ENCODE measurements at regions not wholly inside any gene's neighbourhood (a gene's known extent, or its start where the extent isn't known, plus 50 kb on each side); places are given as distances from the start of the nearest gene placed in this dataset.

GRCh38 chr16:35725949-35726348 is 2266.5 kb downstream of the TP53TG3F start:
- 64 to 78% methylated on average over 6 of the region's 6 CpGs for WGBS, 2 donors
- Histone ChIP-seq H3K27me3 (no peaks in the 10 kb centered on the region), H3K9me3 (peaks cover 0 to 75% (median 8%) of the 10 kb centered on the region in 4 donors), H3K4me1 (no peaks in the 10 kb centered on the region), H3K36me3 (no peaks in the 10 kb centered on the region), H3K4me3 (no peak overlapping the region), H3K27ac (no peak overlapping the region)
- no peak for TF ChIP-seq CTCF (IDR thresholded peaks at IDR 0.05)
- no peak for TF ChIP-seq EP300 (IDR thresholded peaks at IDR 0.05)
- TF ChIP-seq POLR2AphosphoS5 (IDR thresholded peaks at IDR 0.05) = no peak
- no peak for TF ChIP-seq POLR2A (IDR thresholded peaks at IDR 0.05)
- ATAC-seq (ENCODE audit: low FRiP score in 2 of 2) = no peak
- no peak for DNase-seq

- DNase-seq (no peak), ATAC-seq (ENCODE audit: low FRiP score in 2 of 2) (no peak)
- 39 to 51% methylated on average over 3 to 5 of the region's 5 CpGs for WGBS, 2 donors
- no peaks in the 10 kb centered on the region for H3K36me3 ChIP-seq
- H3K4me1 ChIP-seq = no peaks in the 10 kb centered on the region
- no peaks in the 10 kb centered on the region for H3K27me3 ChIP-seq
- no peak for TF ChIP-seq CTCF (IDR thresholded peaks at IDR 0.05)
- TF ChIP-seq POLR2A (IDR thresholded peaks at IDR 0.05) = no peak
- no peak for TF ChIP-seq EP300 (IDR thresholded peaks at IDR 0.05)
- no peak for TF ChIP-seq POLR2AphosphoS5 (IDR thresholded peaks at IDR 0.05)
- H3K9me3 ChIP-seq = peaks cover 0 to 71% (median 1%) of the 10 kb centered on the region in 4 donors
- no peak overlapping the region for H3K27ac ChIP-seq
- no peak overlapping the region for H3K4me3 ChIP-seq
These were observed 2270.8 kb downstream of the TP53TG3F start for GRCh38 chr16:35730251-35730650.

- Histone ChIP-seq H3K36me3 (no peaks in the 10 kb centered on the region), H3K4me1 (no peaks in the 10 kb centered on the region), H3K9me3 (peaks cover 0 to 77% (median 1%) of the 10 kb centered on the region in 4 donors), H3K4me3 (no peak overlapping the region), H3K27ac (no peak overlapping the region), H3K27me3 (no peaks in the 10 kb centered on the region)
- WGBS, 2 donors = 73 to 85% methylated on average over 5 to 9 of the region's 9 CpGs
- DNase-seq = no peak
- ATAC-seq (ENCODE audit: low FRiP score in 2 of 2) = no peak
- TF ChIP-seq POLR2A (IDR thresholded peaks at IDR 0.05) (no peak), CTCF (IDR thresholded peaks at IDR 0.05) (no peak), EP300 (IDR thresholded peaks at IDR 0.05) (no peak), POLR2AphosphoS5 (IDR thresholded peaks at IDR 0.05) (no peak)
These were observed 2272.1 kb downstream of the TP53TG3F start for GRCh38 chr16:35731341-35732040.

GRCh38 chr16:35732046-35732810 is 2272.8 kb downstream of the TP53TG3F start:
- Histone ChIP-seq H3K4me3 (no peak overlapping the region), H3K4me1 (no peaks in the 10 kb centered on the region), H3K9me3 (peaks cover 0 to 69% (median 1%) of the 10 kb centered on the region in 4 donors), H3K27me3 (no peaks in the 10 kb centered on the region), H3K36me3 (no peaks in the 10 kb centered on the region), H3K27ac (no peak overlapping the region)
- DNase-seq = no peak
- ATAC-seq (ENCODE audit: low FRiP score in 2 of 2) = no peak
- no peak for TF ChIP-seq POLR2A (IDR thresholded peaks at IDR 0.05)
- TF ChIP-seq EP300 (IDR thresholded peaks at IDR 0.05) = no peak
- TF ChIP-seq POLR2AphosphoS5 (IDR thresholded peaks at IDR 0.05) = no peak
- no peak for TF ChIP-seq CTCF (IDR thresholded peaks at IDR 0.05)
- WGBS, 2 donors = 65 to 71% methylated on average over 7 to 15 of the region's 15 CpGs
